DOHH2 (cell line): ENCODE measurements at regions not wholly inside any gene's neighbourhood (a gene's known extent, or its start where the extent isn't known, plus 50 kb on each side); places are given as distances from the start of the nearest gene placed in this dataset.

Experiments
- H3F3A ChIP-seq: fragments of 200-600 bp; sonication (generic), shearing (Covaris generic); 2 replicates; pipeline ENCODE4 v1.6.0; 2016; ENCODE audit warnings: antibody characterized with exemption, mild to moderate bottlenecking; ENCODE audit not compliant: control insufficient read depth, insufficient read depth
- H3K27ac ChIP-seq: fragments of 200-600 bp; sonication (generic); 2 replicates; pipeline ENCODE4 v1.5.1; 2014; ENCODE audit warnings: low read depth, mild to moderate bottlenecking, low read length, moderate library complexity
- H3K27me3 ChIP-seq: fragments of 200-600 bp; sonication (generic); 2 replicates; pipeline ENCODE4 v1.6.1; 2014; ENCODE audit warnings: mild to moderate bottlenecking, low read length, mixed read lengths; ENCODE audit not compliant: control insufficient read depth
- H3K36me3 ChIP-seq: fragments of 200-600 bp; sonication (generic); 2 replicates; pipeline ENCODE4 v1.6.1; 2014; ENCODE audit warnings: mild to moderate bottlenecking, low read length, moderate library complexity, mixed read lengths; ENCODE audit not compliant: control insufficient read depth
- H3K4me1 ChIP-seq: fragments of 200-600 bp; sonication (generic); 2 replicates; pipeline ENCODE4 v1.6.1; 2014; ENCODE audit warnings: mild to moderate bottlenecking, low read length, mixed read lengths; ENCODE audit not compliant: control insufficient read depth
- H3K4me2 ChIP-seq: fragments of 200-600 bp; sonication (generic); 2 replicates; pipeline ENCODE4 v1.6.0; 2014; ENCODE audit warnings: mild to moderate bottlenecking, low read length, moderate library complexity
- H3K4me3 ChIP-seq: fragments of 200-600 bp; sonication (generic); 2 replicates; pipeline ENCODE4 v1.5.1; 2014; ENCODE audit warnings: mild to moderate bottlenecking, low read length, mixed read lengths
- H3K79me2 ChIP-seq: fragments of 200-600 bp; sonication (generic); 2 replicates; pipeline ENCODE4 v1.6.1; 2014; ENCODE audit warnings: mild to moderate bottlenecking, low read length, mixed read lengths; ENCODE audit not compliant: control insufficient read depth
- H3K9me2 ChIP-seq: fragments of 200-600 bp; sonication (generic); replicated peaks from 2 replicates; pipeline ENCODE4 v1.6.1; 2014; ENCODE audit warnings: mild to moderate bottlenecking, low read length, mixed read lengths; ENCODE audit not compliant: control insufficient read depth
- H3K9me3 ChIP-seq: fragments of 200-600 bp; sonication (generic); 2 replicates; pipeline ENCODE4 v1.6.1; 2014; ENCODE audit warnings: antibody characterized with exemption, low read length, mixed read lengths; ENCODE audit not compliant: control insufficient read depth, insufficient read depth
- H4K20me1 ChIP-seq: fragments of 200-600 bp; sonication (generic); 2 replicates; pipeline ENCODE4 v1.6.0; 2014; ENCODE audit warnings: low read depth, mild to moderate bottlenecking, antibody characterized with exemption, low read length, moderate library complexity; ENCODE audit not compliant: control insufficient read depth, insufficient read depth
- EZH2phosphoT487 ChIP-seq: fragments of 200-600 bp; sonication (generic); IDR thresholded peaks from 2 replicates; pipeline ENCODE4 v1.6.1; 2017; ENCODE audit warnings: borderline replicate concordance, mild to moderate bottlenecking, antibody characterized with exemption, low read length, moderate library complexity, mixed read lengths
- TF ChIP-seq, protein P1 (sequence below): fragments of 200-600 bp; sonication (generic); IDR thresholded peaks from one replicate; pipeline ENCODE4 v1.5.1; 2014; ENCODE audit warnings: antibody characterized with exemption, mild to moderate bottlenecking, low read depth, low read length; ENCODE audit not compliant: poor library complexity, severe bottlenecking

- Histone ChIP-seq H3K4me1 (no peaks in the 10 kb centered on the region), H3K4me3 (no peak overlapping the region), H3K27ac (no peak overlapping the region), H3K4me2 (no peak overlapping the region), H4K20me1 (no peaks in the 10 kb centered on the region), H3F3A (no peaks in the 10 kb centered on the region), H3K36me3 (no peaks in the 10 kb centered on the region), H3K79me2 (no peaks in the 10 kb centered on the region), H3K9me2 (no peaks in the 10 kb centered on the region), H3K9me3 (no peaks in the 10 kb centered on the region), H3K27me3 (no peaks in the 10 kb centered on the region)
- TF ChIP-seq EZH2phosphoT487: no peak
- TF ChIP-seq, protein P1, sequence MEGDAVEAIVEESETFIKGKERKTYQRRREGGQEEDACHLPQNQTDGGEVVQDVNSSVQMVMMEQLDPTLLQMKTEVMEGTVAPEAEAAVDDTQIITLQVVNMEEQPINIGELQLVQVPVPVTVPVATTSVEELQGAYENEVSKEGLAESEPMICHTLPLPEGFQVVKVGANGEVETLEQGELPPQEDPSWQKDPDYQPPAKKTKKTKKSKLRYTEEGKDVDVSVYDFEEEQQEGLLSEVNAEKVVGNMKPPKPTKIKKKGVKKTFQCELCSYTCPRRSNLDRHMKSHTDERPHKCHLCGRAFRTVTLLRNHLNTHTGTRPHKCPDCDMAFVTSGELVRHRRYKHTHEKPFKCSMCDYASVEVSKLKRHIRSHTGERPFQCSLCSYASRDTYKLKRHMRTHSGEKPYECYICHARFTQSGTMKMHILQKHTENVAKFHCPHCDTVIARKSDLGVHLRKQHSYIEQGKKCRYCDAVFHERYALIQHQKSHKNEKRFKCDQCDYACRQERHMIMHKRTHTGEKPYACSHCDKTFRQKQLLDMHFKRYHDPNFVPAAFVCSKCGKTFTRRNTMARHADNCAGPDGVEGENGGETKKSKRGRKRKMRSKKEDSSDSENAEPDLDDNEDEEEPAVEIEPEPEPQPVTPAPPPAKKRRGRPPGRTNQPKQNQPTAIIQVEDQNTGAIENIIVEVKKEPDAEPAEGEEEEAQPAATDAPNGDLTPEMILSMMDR: no peak
Measured at GRCh38 chr3:24682141-24682547, 187.5 kb upstream of the THRB start.

GRCh38 chr3:24683090-24683489, 188.4 kb upstream of the THRB start:
- TF ChIP-seq EZH2phosphoT487: no peak
- Histone ChIP-seq H3K27ac (no peak overlapping the region), H3K9me3 (no peaks in the 10 kb centered on the region), H3K36me3 (no peaks in the 10 kb centered on the region), H3F3A (no peaks in the 10 kb centered on the region), H3K9me2 (no peaks in the 10 kb centered on the region), H3K27me3 (no peaks in the 10 kb centered on the region), H3K4me1 (no peaks in the 10 kb centered on the region), H4K20me1 (no peaks in the 10 kb centered on the region), H3K79me2 (no peaks in the 10 kb centered on the region), H3K4me2 (no peak overlapping the region), H3K4me3 (no peak overlapping the region)

- no peak for TF ChIP-seq EZH2phosphoT487
- TF ChIP-seq, protein P1: peak; percentile 11
- Histone ChIP-seq H3K27ac (no peak overlapping the region), H3K36me3 (no peaks in the 10 kb centered on the region), H3K4me2 (no peak overlapping the region), H3K4me3 (no peak overlapping the region), H3K4me1 (no peaks in the 10 kb centered on the region), H3K9me2 (no peaks in the 10 kb centered on the region), H3K79me2 (no peaks in the 10 kb centered on the region), H3K27me3 (no peaks in the 10 kb centered on the region), H3K9me3 (no peaks in the 10 kb centered on the region), H4K20me1 (no peaks in the 10 kb centered on the region), H3F3A (no peaks in the 10 kb centered on the region)
Measured at GRCh38 chr3:24683633-24684384, 189.2 kb upstream of the THRB start.

DNA sequence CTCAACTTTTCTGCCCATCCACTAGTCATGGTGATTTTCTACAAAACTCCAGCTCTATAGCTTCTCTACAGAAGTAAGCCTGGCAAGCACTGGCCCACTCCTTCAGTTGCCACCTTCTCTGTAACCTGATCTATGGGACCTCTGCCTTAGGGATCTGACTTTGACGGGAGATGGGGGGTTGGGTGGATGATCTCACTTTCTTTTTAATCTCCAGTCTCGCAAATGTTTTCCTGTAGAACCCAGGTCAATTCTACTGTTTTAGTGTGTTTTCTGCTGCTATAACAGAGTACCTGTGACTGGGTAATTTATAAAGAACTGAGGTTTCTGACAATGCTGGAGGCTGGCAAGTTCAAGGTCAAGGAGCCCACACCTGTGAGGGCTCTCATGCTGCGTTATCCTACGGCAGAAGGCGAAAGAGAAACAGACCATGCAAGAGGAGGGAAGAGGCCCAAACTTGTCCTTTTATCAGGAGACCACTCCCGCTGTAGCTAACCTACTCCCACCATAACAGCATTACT, 189.9 kb upstream of the THRB start:
- Histone ChIP-seq H3K4me3 (no peak overlapping the region), H3K4me1 (no peaks in the 10 kb centered on the region), H3K36me3 (no peaks in the 10 kb centered on the region), H4K20me1 (no peaks in the 10 kb centered on the region), H3K79me2 (no peaks in the 10 kb centered on the region), H3F3A (no peaks in the 10 kb centered on the region), H3K27ac (no peak overlapping the region), H3K9me2 (no peaks in the 10 kb centered on the region), H3K4me2 (no peak overlapping the region), H3K27me3 (no peaks in the 10 kb centered on the region), H3K9me3 (no peaks in the 10 kb centered on the region)
- TF ChIP-seq, protein P1: no peak
- no peak for TF ChIP-seq EZH2phosphoT487
